Adrenal gland (tissue), 5 donors: ENCODE measurements at regions not wholly inside any gene's neighbourhood (a gene's known extent, or its start where the extent isn't known, plus 50 kb on each side); places are given as distances from the start of the nearest gene placed in this dataset.

Experiments
- CTCF ChIP-seq, 6 experiments: fragments of 450-650 bp in 4 of 6; fragments of 200-600 bp in 2 of 6; sonication (generic) in 1 of 6; IDR thresholded peaks; 1 replicate in 5 of 6; 2 replicates in 1 of 6; pipeline versions ENCODE4 v1.5.1 to v1.8.0; 2016 to 2021; ENCODE audit warnings: antibody characterized with exemption in 6 of 6, mild to moderate bottlenecking in 2 of 6, moderate library complexity in 1 of 6
- POLR2A ChIP-seq, 2 donors: fragments of 450-650 bp; IDR thresholded peaks; one replicate each; pipeline ENCODE4 v1.6.1; 2017; ENCODE audit warnings: antibody characterized with exemption in 2 of 2, mild to moderate bottlenecking in 2 of 2, moderate library complexity in 1 of 2
- donor health status: DM: no; HTN: no; CAD: no.

- no peak for TF ChIP-seq POLR2A (IDR thresholded peaks at IDR 0.05)
- no peak for TF ChIP-seq CTCF (IDR thresholded peaks at IDR 0.05)
Observed at GRCh38 chr17:71667661-71668060, 453.2 kb upstream of the SOX9 start.
